HCT116 (cell line): ENCODE measurements at regions not wholly inside any gene's neighbourhood (a gene's known extent, or its start where the extent isn't known, plus 50 kb on each side); places are given as distances from the start of the nearest gene placed in this dataset.

Experiments
- ATAC-seq: fragments of 200-7000 bp; cut with Tn5 transposase; 2 replicates; pipeline ENCODE4 v1.9.1; 2020; ENCODE audit warnings: mild to moderate bottlenecking, moderate library complexity
- BruUV-seq: library from RNA; stranded (reverse); fragments of 400-500 nt; replicated peaks from 2 replicates; lab custom pipeline; 2021; lab: Mats Ljungman, UMichigan
- CTCF ChIA-PET: fragments of 300-600 bp; sonication (Branson Sonifier 250); formaldehyde crosslinking; loops from one replicate; lab custom pipeline; 2021; ENCODE audit warnings: antibody characterized with exemption; lab: Charles Lee
- POLR2A ChIA-PET: fragments of 300-600, 350-600 bp; sonication (Branson Sonifier 250); formaldehyde crosslinking; loops from one replicate; lab custom pipeline; 2021; ENCODE audit warnings: antibody characterized with exemption; lab: Charles Lee
- RAD21 ChIA-PET, 2 experiments: fragments of 300-600 bp; sonication (Branson Sonifier 250); formaldehyde crosslinking; loops; one replicate each; lab custom pipeline; 2023; ENCODE audit warnings: low total read pairs in 2 of 2; ENCODE audit not compliant: uncharacterized antibody in 2 of 2, unreplicated experiment in 2 of 2, low non-redundant PET in 1 of 2; lab: Charles Lee
- DNase-seq: peaks from one replicate; pipeline ENCODE4 v3.0.0-alpha.2; 2010; ENCODE audit warnings: low read depth, low spot score
- H2AFZ ChIP-seq: fragments of 200-600 bp; shearing (Covaris generic), sonication (generic); 2 replicates; pipeline ENCODE4 v1.6.1; 2017; ENCODE audit warnings: low read depth, mixed run types, mixed read lengths, antibody characterized with exemption, low read length; ENCODE audit not compliant: poor library complexity, severe bottlenecking
- H3K27ac ChIP-seq: 2 replicates; pipeline ENCODE4 v1.5.1; 2012; ENCODE audit warnings: low read depth, low read length
- H3K27me3 ChIP-seq: fragments of 200-600 bp; sonication (generic); 2 replicates; pipeline ENCODE4 v1.6.1; 2016; ENCODE audit warnings: mixed run types, low read length, mixed read lengths; ENCODE audit not compliant: insufficient read depth
- H3K36me3 ChIP-seq, 2 experiments: fragments of 200-500 bp in 1 of 2; fragments of 200-600 bp in 1 of 2; sonication (Bioruptor generic) in 1 of 2; sonication (generic) in 1 of 2; 2 replicates each; pipeline versions ENCODE4 v1.5.1 to v1.6.1; 2014 to 2016; ENCODE audit warnings: low read length in 2 of 2, inconsistent platforms in 1 of 2, mixed read lengths in 1 of 2, mixed run types in 1 of 2; ENCODE audit not compliant: insufficient read depth in 2 of 2, control insufficient read depth in 1 of 2
- H3K4me1 ChIP-seq, 2 experiments: fragments of 200-600 bp in 1 of 2; sonication (generic) in 1 of 2; 2 replicates each; pipeline versions ENCODE4 v1.5.1 to v1.6.1; 2012 to 2017; ENCODE audit warnings: low read length in 2 of 2, inconsistent platforms in 1 of 2, mild to moderate bottlenecking in 1 of 2, mixed read lengths in 1 of 2, mixed run types in 1 of 2, moderate library complexity in 1 of 2; ENCODE audit not compliant: insufficient read depth in 2 of 2, control insufficient read depth in 1 of 2
- H3K4me2 ChIP-seq: fragments of 200-600 bp; sonication (generic); 2 replicates; pipeline ENCODE4 v1.6.1; 2017; ENCODE audit warnings: mixed run types, low read length, mixed read lengths
- H3K4me3 ChIP-seq, 2 experiments: fragments of 200-600 bp in 1 of 2; sonication (generic) in 1 of 2; replicated peaks in 1 of 2; 2 replicates each; pipeline ENCODE4 v1.5.1; 2011 to 2016; ENCODE audit warnings: low read length in 2 of 2, control low read depth in 1 of 2, low read depth in 1 of 2, mild to moderate bottlenecking in 1 of 2, mixed read lengths in 1 of 2, mixed run types in 1 of 2
- H3K79me2 ChIP-seq: fragments of 200-600 bp; sonication (generic); 2 replicates; pipeline ENCODE4 v1.6.1; 2017; ENCODE audit warnings: mild to moderate bottlenecking, mixed run types, low read length, moderate library complexity, mixed read lengths; ENCODE audit not compliant: insufficient read depth
- H3K9ac ChIP-seq: fragments of 200-600 bp; sonication (generic); 2 replicates; pipeline ENCODE4 v1.6.1; 2016; ENCODE audit warnings: low read length, mixed read lengths
- H3K9me2 ChIP-seq: fragments of 200-600 bp; sonication (generic), shearing (Covaris generic); 2 replicates; pipeline ENCODE4 v1.6.1; 2017; ENCODE audit warnings: mixed run types, mild to moderate bottlenecking, moderate library complexity; ENCODE audit not compliant: insufficient read depth
- H3K9me3 ChIP-seq, 2 experiments: fragments of 200-500 bp in 1 of 2; fragments of 200-600 bp in 1 of 2; sonication (Bioruptor generic) in 1 of 2; sonication (generic) in 1 of 2; 2 replicates each; pipeline ENCODE4 v1.6.1; 2014 to 2017; ENCODE audit warnings: low read length in 2 of 2, mixed read lengths in 2 of 2, inconsistent platforms in 1 of 2, low read depth in 1 of 2, mild to moderate bottlenecking in 1 of 2, mixed run types in 1 of 2, moderate library complexity in 1 of 2; ENCODE audit not compliant: control insufficient read depth in 1 of 2, insufficient read depth in 1 of 2
- H4K20me1 ChIP-seq: fragments of 200-600 bp; sonication (generic), shearing (Covaris generic); 2 replicates; pipeline ENCODE4 v1.6.1; 2017; ENCODE audit warnings: mixed run types, mild to moderate bottlenecking, moderate library complexity; ENCODE audit not compliant: insufficient read depth
- EGR1 ChIP-seq: IDR thresholded peaks from 2 replicates; pipeline ENCODE4 v1.6.1; 2012; ENCODE audit warnings: low read depth
- ELF1 ChIP-seq: IDR thresholded peaks from 2 replicates; pipeline ENCODE4 v1.6.1; 2012; ENCODE audit warnings: low read depth, borderline replicate concordance
- EZH2 ChIP-seq: fragments of 200-600 bp; sonication (generic); IDR thresholded peaks from 2 replicates; pipeline ENCODE4 v1.6.1; 2017; ENCODE audit warnings: antibody characterized with exemption, mixed run types
- EZH2phosphoT487 ChIP-seq: fragments of 200-600 bp; IDR thresholded peaks from 2 replicates; pipeline ENCODE4 v1.6.1; 2018; ENCODE audit warnings: antibody characterized with exemption, borderline replicate concordance
- POLR2AphosphoS5 ChIP-seq: IDR thresholded peaks from 2 replicates; pipeline ENCODE4 v1.6.1; 2011; ENCODE audit warnings: mild to moderate bottlenecking, low read depth, low read length, moderate library complexity
- RAD21 ChIP-seq: IDR thresholded peaks from 2 replicates; pipeline ENCODE4 v1.6.1; 2012; ENCODE audit warnings: low read depth, mild to moderate bottlenecking
- SIN3A ChIP-seq: IDR thresholded peaks from 2 replicates; pipeline ENCODE4 v1.6.1; 2012; ENCODE audit warnings: low read depth
- TCF7L2 ChIP-seq: IDR thresholded peaks from 2 replicates; pipeline ENCODE4 v1.7.0; 2011; ENCODE audit warnings: borderline replicate concordance, inconsistent platforms; ENCODE audit not compliant: insufficient read depth, insufficient read length; ENCODE audit errors: extremely low read depth
- ZFX ChIP-seq: fragments of 450-650 bp; IDR thresholded peaks from 2 replicates; pipeline ENCODE4 v1.6.1; 2017
- intact Hi-C: fragments of 100-400 bp; cut with micrococcal nuclease; formaldehyde crosslinking; loops from 2 replicates; pipeline ENCODE4 v1.10.0; 2022
- TF ChIP-seq, protein P1 (sequence below): IDR thresholded peaks from 2 replicates; pipeline ENCODE4 v1.6.1; 2012
- TF ChIP-seq, protein P2 (sequence below): IDR thresholded peaks from 2 replicates; pipeline ENCODE4 v1.6.1; 2012; ENCODE audit warnings: low read depth
- TF ChIP-seq, protein P3 (sequence below), 3 experiments: fragments of 200-600 bp in 1 of 3; sonication (generic) in 1 of 3; IDR thresholded peaks in 2 of 3; conservative IDR thresholded peaks in 1 of 3; 2 replicates each; pipeline ENCODE4 v1.5.1; 2012 to 2017; ENCODE audit warnings: low read depth in 2 of 3, low read length in 2 of 3, antibody characterized with exemption in 1 of 3, borderline replicate concordance in 1 of 3, control low read depth in 1 of 3, mild to moderate bottlenecking in 1 of 3, mixed read lengths in 1 of 3, mixed run types in 1 of 3, moderate library complexity in 1 of 3; ENCODE audit not compliant: insufficient read depth in 1 of 3

DNA sequence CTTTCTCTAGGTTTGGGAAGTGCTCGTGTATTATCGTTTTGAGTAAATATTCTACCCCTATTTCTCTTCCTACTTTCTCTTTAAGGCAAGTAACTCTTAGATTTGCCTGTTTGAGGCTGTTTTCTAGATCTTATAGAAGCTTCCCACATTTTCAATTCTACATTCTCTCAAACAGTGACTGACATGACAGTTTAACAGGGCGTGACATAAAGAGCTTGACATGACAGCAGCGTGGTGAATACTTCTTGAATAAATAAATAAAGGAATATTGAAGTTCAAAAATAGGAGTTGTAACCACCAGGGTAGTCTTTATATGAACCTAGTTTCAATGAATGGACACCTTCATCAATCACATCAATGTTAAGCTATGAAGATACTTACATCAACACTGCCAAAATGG lies 162.0 kb downstream of the TRAM1L1 start:
- ChIA-PET CTCF (no interaction called here), POLR2A (no interaction called here), RAD21 (no interaction called here)
- H3K9me3 ChIP-seq, result no peaks in the 10 kb centered on the region
- no peaks in the 10 kb centered on the region for H3K27me3 ChIP-seq
- H3K4me2 ChIP-seq, result no peak overlapping the region
- intact Hi-C loops, result no loop called here
- no peaks in the 10 kb centered on the region for H3K4me1 ChIP-seq
- no peak for TF ChIP-seq TCF7L2
- TF ChIP-seq, protein P1, sequence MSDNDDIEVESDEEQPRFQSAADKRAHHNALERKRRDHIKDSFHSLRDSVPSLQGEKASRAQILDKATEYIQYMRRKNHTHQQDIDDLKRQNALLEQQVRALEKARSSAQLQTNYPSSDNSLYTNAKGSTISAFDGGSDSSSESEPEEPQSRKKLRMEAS, result no peak
- TF ChIP-seq ELF1, result no peak
- no peaks in the 10 kb centered on the region for H3K9me2 ChIP-seq
- H3K79me2 ChIP-seq, result no peaks in the 10 kb centered on the region
- H3K9ac ChIP-seq, result no peak overlapping the region
- BruUV-seq, result no TSS peak
- no peaks in the 10 kb centered on the region for H4K20me1 ChIP-seq
- H3K4me3 ChIP-seq, result no peak overlapping the region
- no peak overlapping the region for H3K27ac ChIP-seq
- no peaks in the 10 kb centered on the region for H3K36me3 ChIP-seq
- no peak for ATAC-seq
- DNase-seq, result no peak
- H2AFZ ChIP-seq, result no peak overlapping the region

DNA sequence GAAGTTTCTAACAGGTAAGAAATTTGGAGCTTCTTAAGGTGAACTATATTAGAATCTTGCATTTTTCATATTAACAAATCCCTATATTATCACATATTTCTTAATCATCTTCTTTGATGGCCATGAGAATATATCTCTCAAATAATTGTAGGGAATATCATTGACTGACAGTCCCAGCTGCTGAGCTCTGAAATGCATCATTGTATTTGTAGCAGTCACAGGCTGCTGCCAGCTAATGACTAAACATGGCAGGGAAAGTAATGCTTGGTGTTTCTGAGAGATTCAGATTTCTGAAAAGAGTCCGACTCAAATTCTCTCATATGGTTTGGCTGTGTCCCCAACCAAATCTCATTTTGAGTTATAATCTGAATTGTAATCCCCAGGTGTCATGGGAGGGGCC lies 171.9 kb downstream of the TRAM1L1 start:
- RAD21 ChIA-PET, result no interaction called here
- POLR2A ChIA-PET, result no interaction called here
- H3K9ac ChIP-seq, result no peak overlapping the region

More for the DNA sequence above, 171.9 kb downstream of the TRAM1L1 start:
- H3K27ac ChIP-seq, result no peak overlapping the region
- ATAC-seq (no peak), DNase-seq (no peak)
- BruUV-seq, result no TSS peak
- no peak overlapping the region for H2AFZ ChIP-seq
- TF ChIP-seq EZH2 (no peak), ZFX (no peak), EZH2phosphoT487 (no peak), ELF1 (no peak), EGR1 (no peak), POLR2AphosphoS5 (no peak), RAD21 (no peak), SIN3A (no peak)
- TF ChIP-seq, protein P1, result no peak
- TF ChIP-seq, protein P2, sequence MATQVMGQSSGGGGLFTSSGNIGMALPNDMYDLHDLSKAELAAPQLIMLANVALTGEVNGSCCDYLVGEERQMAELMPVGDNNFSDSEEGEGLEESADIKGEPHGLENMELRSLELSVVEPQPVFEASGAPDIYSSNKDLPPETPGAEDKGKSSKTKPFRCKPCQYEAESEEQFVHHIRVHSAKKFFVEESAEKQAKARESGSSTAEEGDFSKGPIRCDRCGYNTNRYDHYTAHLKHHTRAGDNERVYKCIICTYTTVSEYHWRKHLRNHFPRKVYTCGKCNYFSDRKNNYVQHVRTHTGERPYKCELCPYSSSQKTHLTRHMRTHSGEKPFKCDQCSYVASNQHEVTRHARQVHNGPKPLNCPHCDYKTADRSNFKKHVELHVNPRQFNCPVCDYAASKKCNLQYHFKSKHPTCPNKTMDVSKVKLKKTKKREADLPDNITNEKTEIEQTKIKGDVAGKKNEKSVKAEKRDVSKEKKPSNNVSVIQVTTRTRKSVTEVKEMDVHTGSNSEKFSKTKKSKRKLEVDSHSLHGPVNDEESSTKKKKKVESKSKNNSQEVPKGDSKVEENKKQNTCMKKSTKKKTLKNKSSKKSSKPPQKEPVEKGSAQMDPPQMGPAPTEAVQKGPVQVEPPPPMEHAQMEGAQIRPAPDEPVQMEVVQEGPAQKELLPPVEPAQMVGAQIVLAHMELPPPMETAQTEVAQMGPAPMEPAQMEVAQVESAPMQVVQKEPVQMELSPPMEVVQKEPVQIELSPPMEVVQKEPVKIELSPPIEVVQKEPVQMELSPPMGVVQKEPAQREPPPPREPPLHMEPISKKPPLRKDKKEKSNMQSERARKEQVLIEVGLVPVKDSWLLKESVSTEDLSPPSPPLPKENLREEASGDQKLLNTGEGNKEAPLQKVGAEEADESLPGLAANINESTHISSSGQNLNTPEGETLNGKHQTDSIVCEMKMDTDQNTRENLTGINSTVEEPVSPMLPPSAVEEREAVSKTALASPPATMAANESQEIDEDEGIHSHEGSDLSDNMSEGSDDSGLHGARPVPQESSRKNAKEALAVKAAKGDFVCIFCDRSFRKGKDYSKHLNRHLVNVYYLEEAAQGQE, result no peak
- TF ChIP-seq, protein P3, sequence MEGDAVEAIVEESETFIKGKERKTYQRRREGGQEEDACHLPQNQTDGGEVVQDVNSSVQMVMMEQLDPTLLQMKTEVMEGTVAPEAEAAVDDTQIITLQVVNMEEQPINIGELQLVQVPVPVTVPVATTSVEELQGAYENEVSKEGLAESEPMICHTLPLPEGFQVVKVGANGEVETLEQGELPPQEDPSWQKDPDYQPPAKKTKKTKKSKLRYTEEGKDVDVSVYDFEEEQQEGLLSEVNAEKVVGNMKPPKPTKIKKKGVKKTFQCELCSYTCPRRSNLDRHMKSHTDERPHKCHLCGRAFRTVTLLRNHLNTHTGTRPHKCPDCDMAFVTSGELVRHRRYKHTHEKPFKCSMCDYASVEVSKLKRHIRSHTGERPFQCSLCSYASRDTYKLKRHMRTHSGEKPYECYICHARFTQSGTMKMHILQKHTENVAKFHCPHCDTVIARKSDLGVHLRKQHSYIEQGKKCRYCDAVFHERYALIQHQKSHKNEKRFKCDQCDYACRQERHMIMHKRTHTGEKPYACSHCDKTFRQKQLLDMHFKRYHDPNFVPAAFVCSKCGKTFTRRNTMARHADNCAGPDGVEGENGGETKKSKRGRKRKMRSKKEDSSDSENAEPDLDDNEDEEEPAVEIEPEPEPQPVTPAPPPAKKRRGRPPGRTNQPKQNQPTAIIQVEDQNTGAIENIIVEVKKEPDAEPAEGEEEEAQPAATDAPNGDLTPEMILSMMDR (IDR thresholded peaks at IDR 0.05 in 2 of 3, conservative IDR thresholded peaks at IDR 0.05 in 1 of 3; ENCODE audit: borderline replicate concordance in 1 of 3, insufficient read depth in 1 of 3, low read depth in 2 of 3, low read length in 2 of 3), result no peak
- no peak overlapping the region for H3K4me2 ChIP-seq
- CTCF ChIA-PET, result no interaction called here
- H3K27me3 ChIP-seq, result no peaks in the 10 kb centered on the region
- no peaks in the 10 kb centered on the region for H4K20me1 ChIP-seq
- intact Hi-C loops, result no loop called here
- H3K79me2 ChIP-seq, result no peaks in the 10 kb centered on the region
- H3K4me3 ChIP-seq, result no peak overlapping the region
- H3K4me1 ChIP-seq, result no peaks in the 10 kb centered on the region
- H3K9me2 ChIP-seq, result no peaks in the 10 kb centered on the region
- H3K9me3 ChIP-seq, result no peaks in the 10 kb centered on the region
- H3K36me3 ChIP-seq, result no peaks in the 10 kb centered on the region
